HEK293 (cell line): ENCODE measurements at regions not wholly inside any gene's neighbourhood (a gene's known extent, or its start where the extent isn't known, plus 50 kb on each side); places are given as distances from the start of the nearest gene placed in this dataset.
"Not testable (repeated sequence)": the region's sequence is repeated elsewhere in the genome, so short reads cannot be mapped to it uniquely, and the experiment has no call there.

Experiments used
- CTCF ChIA-PET: fragments of 350-600 bp; formaldehyde crosslinking; extraction: SDS; loops from one replicate; lab custom pipeline; 2021; ENCODE audit warnings: antibody characterized with exemption; lab: Yijun Ruan, JAX
- POLR2A ChIA-PET: fragments of 300-600 bp; formaldehyde crosslinking; extraction: SDS; loops from one replicate; lab custom pipeline; 2020; ENCODE audit warnings: antibody characterized with exemption, inconsistent platforms; lab: Yijun Ruan, JAX
- H3K27ac ChIP-seq: fragments of 200-500 bp; sonication (Bioruptor generic); 2 replicates; pipeline ENCODE4 v1.5.1; 2014; ENCODE audit warnings: low read depth, low read length, control low read depth, inconsistent platforms; ENCODE audit errors: extremely low read depth
- H3K36me3 ChIP-seq, 2 experiments: fragments of 200-500 bp in 1 of 2; sonication (Bioruptor generic) in 1 of 2; 1 replicate in 1 of 2; 2 replicates in 1 of 2; pipeline ENCODE4 v1.5.1; 2014 to 2017; ENCODE audit warnings: inconsistent platforms in 2 of 2, low read length in 2 of 2; ENCODE audit not compliant: control insufficient read depth in 2 of 2, insufficient read depth in 1 of 2
- H3K4me1 ChIP-seq: fragments of 200-500 bp; sonication (Bioruptor generic); 2 replicates; pipeline ENCODE4 v1.5.1; 2014; ENCODE audit warnings: mild to moderate bottlenecking, low read length, inconsistent platforms; ENCODE audit not compliant: control insufficient read depth, insufficient read depth
- H3K4me3 ChIP-seq: 2 replicates; pipeline ENCODE4 v1.5.1; 2011; ENCODE audit warnings: low read depth, mild to moderate bottlenecking, control low read depth, low read length, moderate library complexity
- H3K9me3 ChIP-seq: fragments of 200-500 bp; sonication (Bioruptor generic); 2 replicates; pipeline ENCODE4 v1.5.1; 2014; ENCODE audit warnings: low read depth, low read length, inconsistent platforms; ENCODE audit not compliant: control insufficient read depth, insufficient read depth
- FEZF1 ChIP-seq: fragments of 450-650 bp; formaldehyde crosslinking; IDR thresholded peaks from 2 replicates; pipeline ENCODE4 v1.5.1; 2016; ENCODE audit warnings: missing biosample characterization, missing genetic modification characterization
- GLI2 ChIP-seq: fragments of 450-650 bp; formaldehyde crosslinking; IDR thresholded peaks from 2 replicates; pipeline ENCODE4; 2017; ENCODE audit warnings: missing biosample characterization, missing genetic modification characterization, low read depth, borderline replicate concordance
- OSR2 ChIP-seq: fragments of 450-650 bp; formaldehyde crosslinking; IDR thresholded peaks from 2 replicates; pipeline ENCODE4 v1.5.1; 2016; ENCODE audit warnings: missing biosample characterization, missing genetic modification characterization
- ZNF146 ChIP-seq: fragments of 450-650 bp; formaldehyde crosslinking; IDR thresholded peaks from 2 replicates; pipeline ENCODE4 v1.5.1; 2016; ENCODE audit warnings: missing biosample characterization, missing genetic modification characterization
- ZNF488 ChIP-seq: fragments of 450-650 bp; formaldehyde crosslinking; IDR thresholded peaks from 2 replicates; pipeline ENCODE4 v1.5.1; 2016; ENCODE audit warnings: missing biosample characterization, missing genetic modification characterization
- ZNF596 ChIP-seq: fragments of 450-650 bp; IDR thresholded peaks from 2 replicates; pipeline ENCODE4 v1.5.0; 2018; ENCODE audit warnings: missing biosample characterization, mild to moderate bottlenecking, missing genetic modification characterization, moderate library complexity
- ZNF843 ChIP-seq: fragments of 450-650 bp; formaldehyde crosslinking; IDR thresholded peaks from 2 replicates; pipeline ENCODE4 v1.5.1; 2016; ENCODE audit warnings: missing biosample characterization, missing genetic modification characterization

GRCh38 chr6:26844823-26845222 is 185.3 kb upstream of the ZNF322 start:
- H3K4me3 ChIP-seq, CTCF ChIA-PET, H3K36me3 ChIP-seq, H3K9me3 ChIP-seq, H3K27ac ChIP-seq, H3K4me1 ChIP-seq, POLR2A ChIA-PET: not testable (repeated sequence)
- TF ChIP-seq ZNF146 (tag by site-specific recombination), result peak; percentile 87

DNA sequence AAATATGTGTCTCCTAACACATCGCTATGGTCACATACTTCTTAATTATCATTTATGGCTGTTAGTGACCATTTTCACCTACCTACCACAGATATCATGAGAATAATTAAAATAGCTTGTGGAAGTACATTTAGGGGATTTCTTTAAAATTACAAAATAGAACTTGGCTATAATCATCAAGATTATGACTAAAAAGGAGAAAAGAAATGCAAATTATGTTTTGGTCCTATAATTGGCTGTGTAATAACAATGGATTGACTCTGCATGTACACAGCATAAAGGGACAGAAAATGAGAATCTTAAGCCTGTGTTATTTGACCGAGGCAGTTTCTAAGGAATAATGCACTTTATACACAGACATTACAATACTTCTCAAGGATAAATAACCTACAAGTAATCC is 197.7 kb upstream of the ZNF322 start:
- POLR2A ChIA-PET, H3K9me3 ChIP-seq, H3K4me1 ChIP-seq, H3K36me3 ChIP-seq, CTCF ChIA-PET, H3K4me3 ChIP-seq, H3K27ac ChIP-seq: not testable (repeated sequence)

GRCh38 chr6:26859067-26859770 is 199.7 kb upstream of the ZNF322 start:
- H3K36me3 ChIP-seq, H3K27ac ChIP-seq, POLR2A ChIA-PET, CTCF ChIA-PET, H3K4me3 ChIP-seq, H3K9me3 ChIP-seq, H3K4me1 ChIP-seq: not testable (repeated sequence)

DNA sequence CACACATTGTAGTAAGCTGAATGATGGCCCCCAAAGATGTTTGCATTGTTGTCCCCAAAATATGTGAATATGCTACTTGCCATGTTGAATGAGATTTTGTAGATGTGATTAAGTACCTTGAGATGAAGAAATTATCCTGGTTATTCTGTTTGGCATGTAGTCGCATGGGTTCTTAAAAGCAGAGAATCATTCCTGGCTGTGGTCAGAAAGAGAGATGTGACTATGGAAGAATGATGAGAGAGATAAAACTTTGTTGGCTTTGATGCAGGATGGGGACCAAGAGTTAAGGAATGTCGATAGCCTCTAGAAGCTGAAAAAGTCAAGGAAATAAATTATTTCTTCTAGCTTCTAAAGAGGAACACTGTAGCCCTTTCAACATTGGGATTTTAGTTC is 200.2 kb upstream of the ZNF322 start:
- H3K9me3 ChIP-seq, POLR2A ChIA-PET, H3K4me3 ChIP-seq, H3K27ac ChIP-seq, H3K36me3 ChIP-seq, H3K4me1 ChIP-seq, CTCF ChIA-PET: not testable (repeated sequence)

DNA sequence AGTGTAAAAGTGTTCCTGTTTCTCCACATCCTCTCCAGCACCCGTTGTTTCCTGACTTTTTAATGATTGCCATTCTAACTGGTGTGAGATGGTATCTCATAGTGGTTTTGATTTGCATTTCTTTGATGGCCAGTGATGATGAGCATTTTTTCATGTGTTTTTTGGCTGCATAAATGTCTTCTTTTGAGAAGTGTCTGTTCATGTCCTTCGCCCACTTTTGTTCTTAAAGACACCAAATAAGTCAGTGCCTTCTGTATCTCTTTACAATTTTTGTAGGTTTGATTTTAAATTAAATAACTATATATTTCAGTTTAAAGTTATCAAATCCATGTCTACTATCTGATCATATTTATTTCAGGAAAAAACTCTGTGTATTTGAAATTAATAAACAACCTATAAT is 202.4 kb upstream of the ZNF322 start:
- H3K36me3 ChIP-seq, H3K4me3 ChIP-seq, H3K9me3 ChIP-seq, POLR2A ChIA-PET, H3K27ac ChIP-seq, H3K4me1 ChIP-seq, CTCF ChIA-PET: not testable (repeated sequence)

DNA sequence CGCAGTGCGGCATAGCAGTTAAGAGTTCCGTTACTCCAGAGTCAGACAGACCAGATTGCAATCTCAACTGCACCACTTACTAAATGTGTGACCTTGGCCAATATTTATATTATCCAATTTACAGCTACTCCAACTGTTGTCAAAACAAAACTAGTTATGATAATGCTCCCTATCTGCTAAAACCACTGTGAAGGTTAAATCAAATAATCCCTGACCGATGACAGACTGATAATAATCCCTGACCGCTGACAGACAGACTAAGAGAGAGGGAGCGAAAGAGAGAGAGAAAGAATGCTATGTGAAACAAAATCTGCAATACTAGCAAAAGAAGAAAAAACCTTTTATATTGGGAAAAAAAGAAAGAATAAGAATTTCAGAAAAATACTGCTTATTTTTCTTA is 204.1 kb upstream of the ZNF322 start:
- H3K9me3 ChIP-seq, CTCF ChIA-PET, H3K27ac ChIP-seq, H3K4me3 ChIP-seq, H3K4me1 ChIP-seq, POLR2A ChIA-PET, H3K36me3 ChIP-seq: not testable (repeated sequence)
- peak; percentile 57 for TF ChIP-seq OSR2 (tag by site-specific recombination)
- 0 out of 2 replicates have a peak, but pooled peaks have one; percentile 26 for TF ChIP-seq ZNF488 (tag by site-specific recombination)
- peak; percentile 49; the same call in 1 of the 2 replicates for TF ChIP-seq FEZF1 (tag by site-specific recombination)
- peak; percentile 21; the same call in 1 of the 2 replicates for TF ChIP-seq GLI2 (tag by site-specific recombination)
- TF ChIP-seq ZNF843 (tag by site-specific recombination), result 0 out of 2 replicates have a peak, but pooled peaks have one; percentile 43
- peak; percentile 49; the same call in 1 of the 2 replicates for TF ChIP-seq ZNF596 (tag by site-specific recombination)

- CTCF ChIA-PET, H3K4me3 ChIP-seq, H3K4me1 ChIP-seq, H3K9me3 ChIP-seq, H3K36me3 ChIP-seq, H3K27ac ChIP-seq, POLR2A ChIA-PET: not testable (repeated sequence)
Observed at GRCh38 chr6:26898785-26899184, 239.2 kb upstream of the ZNF322 start.

DNA sequence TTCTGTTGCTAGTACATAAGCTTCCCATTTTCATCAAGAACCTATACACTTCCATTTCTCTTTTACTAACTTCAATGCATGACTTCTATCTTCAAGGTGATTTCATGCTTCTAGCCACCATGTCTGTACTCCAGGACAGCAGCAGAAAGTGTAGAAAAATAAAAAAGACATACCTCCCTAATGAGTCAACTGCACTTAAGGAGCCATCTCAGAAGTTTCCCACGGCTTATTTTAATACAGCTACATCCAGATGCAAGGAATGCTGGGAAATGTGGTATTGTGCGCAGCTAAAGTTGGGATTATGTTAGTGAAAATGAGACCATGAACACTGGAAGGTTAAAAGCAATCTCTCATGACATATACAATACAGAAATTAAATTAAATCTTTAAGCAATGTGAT is 264.7 kb upstream of the ZNF322 start:
- H3K27ac ChIP-seq, H3K36me3 ChIP-seq, CTCF ChIA-PET, POLR2A ChIA-PET, H3K4me1 ChIP-seq, H3K9me3 ChIP-seq, H3K4me3 ChIP-seq: not testable (repeated sequence)

GRCh38 chr6:26928190-26928589 is 268.6 kb upstream of the ZNF322 start:
- H3K4me3 ChIP-seq, CTCF ChIA-PET, H3K36me3 ChIP-seq, POLR2A ChIA-PET, H3K9me3 ChIP-seq, H3K27ac ChIP-seq, H3K4me1 ChIP-seq: not testable (repeated sequence)
